ENCODE measurements at regions not wholly inside any gene's neighbourhood (a gene's known extent, or its start where the extent isn't known, plus 50 kb on each side); places are given as distances from the start of the nearest gene placed in this dataset.

DNA sequence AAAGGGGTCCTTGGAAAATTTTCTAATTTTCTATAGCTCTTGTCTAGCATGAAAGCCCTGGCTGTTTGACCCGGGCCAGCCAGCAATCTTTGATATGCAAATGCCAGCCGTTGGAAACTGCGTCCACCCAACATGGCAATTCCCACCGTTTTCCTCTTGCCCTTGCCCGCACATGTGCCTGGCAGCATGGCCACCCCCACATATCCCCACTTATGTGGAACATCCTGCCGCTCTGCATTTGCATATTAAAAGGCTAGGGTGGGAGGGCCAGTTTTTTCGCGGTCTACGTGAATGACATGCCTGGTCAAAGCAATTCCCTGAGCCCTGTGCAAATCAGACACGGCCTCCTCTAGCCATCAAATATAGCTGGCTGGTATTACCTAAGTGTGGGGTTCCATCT, 110.3 kb upstream of the TDRD3 start:
- no peak for DNase-seq

DNA sequence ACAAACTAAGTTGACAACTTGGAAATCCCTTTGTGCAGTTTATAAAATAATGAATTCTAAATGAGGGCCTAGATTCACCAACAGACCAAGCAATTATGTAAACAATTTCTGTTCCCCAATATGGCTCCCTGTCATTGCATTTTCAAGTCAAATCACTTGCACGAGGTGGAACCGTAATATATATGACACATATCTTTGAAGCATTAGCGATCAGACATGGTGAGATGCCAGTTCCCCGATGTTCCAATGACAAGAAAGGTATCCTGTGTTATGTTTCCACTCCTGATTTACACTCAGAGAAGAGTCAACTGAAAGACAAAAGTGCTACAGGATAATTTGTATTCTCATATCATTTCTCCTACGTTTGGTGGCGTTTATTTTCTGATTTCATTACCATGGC, 108.5 kb upstream of the TDRD3 start:
- no peak for DNase-seq

DNA sequence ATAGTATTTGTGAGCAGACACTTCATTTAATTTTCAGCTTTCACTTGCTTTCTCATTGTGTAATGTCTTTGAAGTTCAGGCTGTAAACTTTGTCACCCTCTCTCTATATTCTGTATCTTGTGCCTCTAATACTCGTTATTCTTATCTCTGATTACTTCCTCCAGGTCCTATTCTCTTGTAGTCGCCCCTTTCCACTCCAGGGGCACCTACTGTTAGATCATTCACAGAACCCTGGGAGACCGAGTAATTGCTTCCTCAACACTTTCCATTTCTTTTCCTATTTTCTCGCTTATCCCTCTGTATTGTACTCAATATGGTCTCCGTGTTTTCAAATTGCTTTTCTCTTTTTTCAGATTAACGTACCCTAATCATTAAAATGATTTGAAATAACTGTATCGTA, 93.9 kb upstream of the TDRD3 start:
- DNase-seq: no peak

DNA sequence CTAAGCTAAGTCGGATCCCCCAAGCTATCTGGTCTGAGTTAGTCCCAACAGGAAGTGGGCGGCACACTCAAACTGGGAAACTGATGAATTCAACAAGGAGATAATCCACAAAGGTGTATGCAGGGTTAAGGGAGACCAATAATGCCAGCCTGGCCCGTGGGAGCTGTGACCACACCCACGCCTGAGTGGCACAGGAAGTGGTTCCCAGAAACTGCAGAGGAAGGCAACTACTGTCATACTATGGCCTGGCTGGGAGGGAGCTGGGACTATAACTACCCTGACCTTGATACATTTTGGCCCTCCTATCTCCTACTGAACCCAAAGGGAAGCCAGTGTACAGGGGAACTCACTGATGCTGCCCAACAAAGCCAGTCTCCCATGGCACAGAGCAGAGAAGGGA, 85.5 kb upstream of the TDRD3 start:
- DNase-seq: no peak

DNA sequence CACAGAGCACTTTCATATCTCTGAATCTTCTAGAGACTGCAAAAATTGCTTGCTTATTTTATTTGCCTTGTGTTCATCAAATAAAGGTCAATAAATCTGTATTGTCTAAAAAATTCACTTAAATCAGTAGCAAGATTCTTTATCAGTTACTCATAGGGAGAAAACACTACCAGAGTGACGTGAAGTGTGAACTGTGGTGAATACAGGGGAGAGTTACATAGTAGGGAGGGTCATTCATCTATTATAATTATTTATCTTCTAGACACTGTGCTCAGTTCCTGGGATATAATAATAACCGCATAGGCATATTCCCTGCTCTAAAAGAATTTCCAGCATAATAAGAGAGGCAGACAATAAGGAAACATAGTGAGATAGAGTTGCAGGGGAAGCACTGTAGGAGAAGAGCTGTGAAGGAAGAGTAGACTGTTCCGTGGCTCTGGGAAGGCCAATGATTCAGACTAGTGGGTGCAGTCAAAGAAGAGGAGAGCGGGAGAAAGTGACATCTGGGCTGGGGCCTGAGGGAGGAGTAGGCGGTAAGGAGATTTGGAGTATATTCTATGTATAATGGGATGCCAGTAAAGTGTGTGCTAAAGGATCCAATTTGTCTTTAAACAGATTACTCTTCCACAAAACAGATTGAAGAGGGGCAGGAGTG, 84.0 kb upstream of the TDRD3 start:
- no peak for DNase-seq

DNA sequence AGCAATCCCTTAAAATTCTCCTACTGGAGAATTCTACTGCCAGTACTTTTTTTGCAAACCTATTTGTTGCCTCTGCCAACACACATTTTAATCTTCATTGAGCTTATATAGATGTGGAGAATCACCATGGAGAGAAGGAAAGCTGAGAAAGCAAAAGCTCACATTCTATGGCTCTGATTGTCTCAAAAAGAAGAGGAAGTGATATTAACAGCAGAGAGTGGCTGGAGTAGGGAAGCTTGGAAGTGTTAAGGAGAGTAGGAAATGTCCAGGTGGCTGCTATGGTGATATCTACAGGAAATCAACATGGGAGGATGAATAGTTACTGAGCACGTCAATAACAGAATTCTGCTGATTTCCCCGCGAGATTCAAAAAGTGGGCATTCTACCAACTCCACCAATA, 78.8 kb upstream of the TDRD3 start:
- DNase-seq: no peak

DNA sequence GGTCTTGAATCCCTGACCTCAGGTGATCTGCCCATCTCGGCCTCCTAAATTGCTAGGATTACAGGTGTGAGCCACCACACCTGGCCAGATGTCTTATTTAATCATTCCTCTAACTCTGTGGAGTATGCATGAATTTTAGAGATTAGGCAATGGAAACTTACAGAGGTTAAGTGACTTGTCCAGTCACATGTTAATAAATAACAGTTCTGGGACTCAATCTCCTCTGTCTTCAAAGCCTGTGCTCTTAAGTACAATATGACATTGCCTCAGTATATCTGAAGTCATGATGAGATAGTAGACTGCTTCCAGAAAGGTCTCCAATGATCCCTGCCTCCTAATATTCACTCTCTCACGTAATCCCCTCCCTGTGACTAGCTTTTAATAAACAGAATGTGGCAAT, 72.9 kb upstream of the TDRD3 start:
- DNase-seq: no peak

DNA sequence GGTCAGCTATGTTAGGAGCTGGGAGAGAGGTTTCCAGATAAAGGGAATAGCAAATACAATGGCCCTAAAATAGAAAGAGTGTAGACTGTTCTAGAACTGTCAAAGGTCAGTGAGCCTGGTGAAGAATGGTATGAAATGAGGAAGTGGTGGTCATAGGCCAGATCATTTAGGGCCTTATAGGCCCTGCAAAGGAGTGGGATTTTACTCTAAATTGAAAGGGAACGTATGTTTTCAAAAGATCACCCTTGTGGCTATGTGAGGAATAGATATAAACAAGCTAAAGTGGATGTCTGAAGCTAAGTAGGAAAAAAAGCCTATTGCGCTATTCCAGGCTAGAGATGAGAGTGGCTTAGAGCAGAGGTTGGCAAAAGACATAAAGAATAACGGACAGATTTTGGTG, 70.7 kb upstream of the TDRD3 start:
- DNase-seq: no peak

DNA sequence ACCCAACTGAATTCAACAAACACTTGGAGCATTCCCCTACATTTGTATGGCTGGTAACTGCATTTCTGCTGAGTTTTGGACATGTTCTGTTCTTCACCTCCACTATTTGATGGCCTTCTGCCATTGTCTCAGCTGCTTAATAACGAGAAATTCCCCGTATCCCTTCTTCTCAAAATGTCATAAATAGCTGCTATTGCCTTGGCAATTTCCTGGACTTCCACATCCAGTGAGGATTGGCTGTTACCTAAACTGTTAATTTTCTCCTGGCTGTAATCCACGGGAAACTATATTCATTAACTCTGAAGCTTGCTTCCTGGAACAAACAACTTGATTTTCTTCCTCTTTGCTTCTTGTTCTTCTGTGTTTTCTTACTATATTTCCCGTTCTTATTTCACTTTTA, 69.5 kb upstream of the TDRD3 start:
- no peak for DNase-seq

DNA sequence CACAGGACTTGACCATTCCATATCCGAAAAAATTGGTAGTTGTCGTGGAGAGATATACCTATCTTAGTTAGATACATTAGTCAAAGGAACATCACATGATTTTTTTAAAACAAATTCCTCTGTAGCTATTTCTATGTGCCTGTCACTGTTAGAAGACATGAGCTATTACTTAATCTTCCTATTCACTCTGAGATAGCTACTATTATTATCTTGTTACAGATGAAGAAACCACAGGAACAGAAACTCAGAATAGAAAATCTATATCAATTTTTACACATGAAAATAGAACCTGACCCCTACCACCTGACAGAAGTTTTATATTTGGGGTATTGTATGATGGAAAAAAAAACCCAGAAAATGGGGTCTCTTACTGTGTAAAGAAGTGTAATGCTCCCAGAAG, 68.9 kb upstream of the TDRD3 start:
- DNase-seq: no peak

DNA sequence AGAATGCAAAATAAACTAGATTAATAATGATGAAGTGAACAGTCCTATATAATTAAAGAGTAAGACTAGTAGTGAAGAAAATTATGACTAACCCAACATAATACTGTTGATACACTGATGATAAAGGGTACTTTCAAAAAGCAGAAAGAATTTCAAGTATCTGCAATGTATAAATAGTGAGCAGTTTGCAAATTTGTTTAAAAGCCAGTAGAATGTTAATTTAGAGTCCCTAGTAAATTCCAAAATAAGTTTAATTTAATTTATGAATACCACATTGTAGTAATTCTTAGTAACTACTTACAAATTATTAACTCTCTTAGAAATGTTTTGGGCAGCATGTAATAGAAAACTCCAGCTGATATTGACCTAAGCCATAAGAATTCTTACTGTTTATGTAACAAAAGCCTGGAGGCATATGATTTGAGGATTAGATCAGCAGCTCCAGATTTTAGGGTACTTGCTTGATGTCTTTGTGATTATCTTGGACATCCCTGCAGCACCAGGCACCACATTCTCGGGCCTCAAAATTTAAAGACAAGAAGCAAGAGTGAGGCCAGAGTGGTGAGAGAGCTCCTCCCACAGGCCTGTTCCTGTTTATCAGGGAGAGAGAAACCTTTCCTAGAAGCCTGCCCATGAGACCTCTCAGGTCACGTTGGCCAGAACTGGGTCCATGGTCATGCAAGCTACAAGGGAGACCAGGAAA, 67.6 kb upstream of the TDRD3 start:
- peak; percentile 8 for DNase-seq

DNA sequence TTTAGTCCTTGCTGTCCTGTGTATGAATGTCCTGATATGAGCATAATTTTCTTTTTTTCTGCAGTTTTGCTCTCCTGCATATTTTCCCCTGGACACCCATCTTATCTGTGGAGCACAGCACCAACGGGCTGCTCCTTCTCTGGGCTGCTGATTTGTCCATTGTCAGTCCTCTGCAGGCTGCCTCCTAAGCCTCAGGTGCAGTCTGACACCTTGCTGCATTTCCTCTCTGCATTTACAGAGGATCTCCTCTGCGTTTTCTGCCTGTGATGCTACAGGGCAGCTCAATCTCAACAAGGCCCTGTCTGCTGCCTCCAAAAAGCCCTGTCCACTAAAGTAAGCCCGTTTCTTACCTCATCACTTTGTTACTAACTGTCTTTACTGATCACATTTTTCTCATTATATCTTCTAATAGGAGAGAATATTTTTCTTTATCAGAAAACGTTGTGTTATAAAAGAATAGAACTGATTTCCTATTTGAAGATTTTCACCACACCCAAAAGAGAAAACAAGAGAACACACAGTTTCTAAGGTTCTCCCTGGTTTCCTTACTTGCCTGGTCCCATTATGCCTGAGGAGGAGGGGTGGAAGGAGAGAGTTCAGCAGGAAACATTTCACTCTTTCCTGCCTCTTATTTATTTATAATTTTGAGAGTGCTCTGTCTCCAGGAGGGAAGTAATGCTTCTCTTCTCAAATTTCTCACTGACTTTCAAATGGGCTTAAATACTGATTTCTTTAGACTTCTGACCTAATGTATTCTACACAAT, 65.6 kb upstream of the TDRD3 start:
- DNase-seq: no peak

DNA sequence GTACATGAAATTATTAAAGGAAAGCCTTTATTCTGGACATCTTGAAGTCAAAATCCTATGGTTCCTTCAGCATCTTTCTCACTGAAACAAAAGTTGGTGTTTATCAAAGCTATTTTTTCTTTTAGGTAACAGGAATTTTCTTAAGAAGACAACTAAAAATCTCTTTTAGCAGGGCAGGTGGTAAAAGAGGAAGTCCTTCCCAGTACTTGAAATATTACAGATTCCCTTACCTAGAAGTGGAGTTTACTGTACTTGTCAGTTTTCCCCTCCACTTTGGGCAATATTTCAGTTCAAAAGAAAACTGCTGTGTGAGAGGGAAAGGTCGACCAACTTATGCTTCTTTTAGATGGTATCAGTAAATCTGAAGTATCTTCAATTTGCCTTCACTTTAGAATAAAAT, 64.3 kb upstream of the TDRD3 start:
- no peak for DNase-seq

DNA sequence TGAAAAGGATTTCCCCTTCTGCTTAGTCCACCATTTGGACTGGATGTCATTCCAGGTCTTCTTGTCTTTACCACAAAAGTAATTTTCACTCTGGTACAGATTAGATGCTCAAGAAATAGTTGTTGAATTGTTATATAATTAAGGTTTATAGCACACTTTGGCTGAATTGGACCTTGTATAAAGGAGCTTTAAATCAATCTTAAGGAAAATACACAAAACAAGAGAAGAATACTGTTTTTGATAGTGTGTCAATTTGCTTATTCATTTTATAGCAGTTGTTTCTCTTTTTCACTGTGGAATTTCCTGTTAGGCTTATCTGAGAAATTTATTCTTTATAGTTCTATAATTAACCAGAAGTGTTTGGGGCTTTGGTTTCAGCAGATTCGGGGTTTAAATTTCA, 62.7 kb upstream of the TDRD3 start:
- no peak for DNase-seq

DNA sequence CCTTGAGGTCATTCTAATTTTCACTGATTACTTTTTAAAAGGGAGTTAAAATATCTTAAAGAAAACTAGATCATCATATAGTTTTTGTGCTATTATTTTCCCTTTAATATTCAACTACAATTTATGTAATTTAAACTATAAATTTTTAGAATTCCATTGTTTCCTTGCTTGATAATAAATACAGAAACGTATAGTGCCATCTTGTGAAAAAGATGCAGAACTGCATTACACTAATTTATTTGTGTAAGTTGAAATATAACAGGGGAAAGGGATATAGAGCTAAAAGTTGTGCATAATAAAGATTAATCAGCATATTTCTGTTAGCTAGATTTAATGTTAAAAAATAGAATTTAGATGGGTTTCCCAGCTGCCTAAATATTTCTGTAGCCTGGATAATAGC, 61.5 kb upstream of the TDRD3 start:
- peak; percentile 44 for DNase-seq

DNA sequence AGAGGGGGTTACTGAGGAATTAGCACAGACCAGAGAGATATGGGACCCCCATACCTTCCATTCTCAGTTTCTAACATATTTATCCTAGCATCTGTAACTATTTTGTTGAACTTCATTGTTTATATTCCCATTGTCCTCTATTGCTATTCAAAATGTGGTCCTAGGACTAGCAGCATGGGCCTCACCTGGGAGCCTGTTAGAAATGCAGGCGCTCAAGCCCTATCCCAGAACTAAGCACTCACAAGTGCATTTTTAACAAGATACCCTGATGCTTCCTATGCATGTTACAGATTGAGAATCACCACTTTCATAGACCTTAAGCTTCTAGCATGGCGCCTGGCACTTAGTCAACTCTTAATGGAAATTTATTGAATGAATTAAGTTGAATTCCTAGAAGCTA, 58.3 kb upstream of the TDRD3 start:
- no peak for DNase-seq

DNA sequence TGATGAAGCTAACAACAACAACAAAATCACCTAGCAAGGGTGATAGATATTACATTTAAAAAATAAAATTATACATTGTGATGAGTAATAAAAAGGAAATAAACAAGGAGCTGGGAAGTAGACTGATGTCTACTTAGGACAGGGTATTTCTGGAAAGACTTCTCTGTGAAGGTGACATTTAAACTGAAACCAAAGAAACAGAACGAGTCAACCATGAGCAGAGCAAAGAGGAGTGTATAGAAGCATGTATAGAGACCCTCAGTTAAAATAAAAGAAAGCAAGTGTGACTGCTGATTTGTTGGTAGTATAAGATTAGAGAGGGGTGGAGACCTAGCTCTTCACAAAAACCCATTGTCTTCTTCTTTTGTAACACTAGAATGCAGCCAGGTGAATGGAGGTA, 53.0 kb upstream of the TDRD3 start:
- no peak for DNase-seq

DNA sequence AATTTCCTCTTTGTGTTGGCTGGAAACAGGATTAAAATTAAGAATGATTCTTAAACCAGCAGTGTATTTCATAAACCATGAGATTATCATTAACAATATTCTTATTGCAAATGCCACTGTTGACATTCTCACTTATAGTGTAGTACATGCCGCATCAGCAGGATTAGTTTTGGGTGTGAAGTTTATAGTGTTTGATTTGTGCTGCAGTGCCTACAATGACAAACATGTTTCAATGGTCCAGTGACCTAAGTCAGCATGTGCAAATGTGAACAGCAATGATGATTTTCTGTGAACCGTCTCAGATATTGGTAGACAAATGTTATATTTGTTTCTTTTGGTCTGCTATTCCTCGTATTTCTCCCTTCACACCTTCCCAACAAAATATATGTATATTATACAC, 49.8 kb upstream of the TDRD3 start:
- no peak for DNase-seq

All from HCEC 1CT (cell line).